ENCODE measurements at regions not wholly inside any gene's neighbourhood (a gene's known extent, or its start where the extent isn't known, plus 50 kb on each side); places are given as distances from the start of the nearest gene placed in this dataset.

- no peak for DNase-seq (ENCODE audit: low read depth in 2 of 2)
These were observed 339.5 kb upstream of the MKI67 start for GRCh38 chr10:128465697-128466096.

GRCh38 chr10:128466831-128467371 is 340.7 kb upstream of the MKI67 start:
- no peak for DNase-seq (ENCODE audit: low read depth in 2 of 2)

DNA sequence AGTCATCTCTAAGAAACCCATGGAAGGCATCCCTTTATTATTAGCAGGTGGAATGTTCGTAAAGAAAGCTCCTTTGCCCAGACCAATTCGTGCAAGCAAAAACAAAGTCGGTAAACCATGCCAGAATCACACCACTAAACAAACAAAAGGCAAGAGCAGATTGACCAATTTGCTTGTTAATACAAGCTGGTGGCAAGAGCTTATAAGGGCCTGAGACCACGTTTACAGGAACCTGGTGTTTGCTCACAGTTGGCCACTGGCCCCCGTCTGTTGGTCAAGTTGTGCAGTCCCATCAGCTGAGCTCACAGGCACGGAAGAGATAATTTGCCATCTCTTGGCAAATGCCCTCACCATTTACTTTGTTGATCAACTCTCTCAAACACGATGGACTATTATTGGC is 342.2 kb upstream of the MKI67 start:
- DNase-seq (ENCODE audit: low read depth in 2 of 2): no peak

DNA sequence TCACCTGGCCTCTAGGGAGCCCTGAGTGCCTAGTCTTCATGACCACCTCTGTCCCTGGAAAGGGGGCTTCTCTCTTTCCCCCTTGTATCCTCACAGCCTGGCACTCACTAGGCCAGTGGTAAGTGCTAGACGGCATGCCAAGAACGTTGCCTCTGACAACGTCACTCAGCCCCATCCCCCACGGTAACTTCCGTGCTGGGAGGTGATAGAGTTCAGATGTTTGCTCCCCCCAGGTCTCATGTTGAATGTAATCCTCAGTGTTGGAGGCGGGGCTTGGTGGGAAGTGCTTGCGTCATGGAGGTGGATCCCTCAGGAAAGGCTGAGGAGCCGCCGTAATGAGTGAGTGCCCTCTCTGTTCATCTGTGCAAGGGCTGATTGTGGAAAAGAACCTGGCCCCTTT is 343.3 kb upstream of the MKI67 start:
- no peak for DNase-seq (ENCODE audit: low read depth in 2 of 2)

DNA sequence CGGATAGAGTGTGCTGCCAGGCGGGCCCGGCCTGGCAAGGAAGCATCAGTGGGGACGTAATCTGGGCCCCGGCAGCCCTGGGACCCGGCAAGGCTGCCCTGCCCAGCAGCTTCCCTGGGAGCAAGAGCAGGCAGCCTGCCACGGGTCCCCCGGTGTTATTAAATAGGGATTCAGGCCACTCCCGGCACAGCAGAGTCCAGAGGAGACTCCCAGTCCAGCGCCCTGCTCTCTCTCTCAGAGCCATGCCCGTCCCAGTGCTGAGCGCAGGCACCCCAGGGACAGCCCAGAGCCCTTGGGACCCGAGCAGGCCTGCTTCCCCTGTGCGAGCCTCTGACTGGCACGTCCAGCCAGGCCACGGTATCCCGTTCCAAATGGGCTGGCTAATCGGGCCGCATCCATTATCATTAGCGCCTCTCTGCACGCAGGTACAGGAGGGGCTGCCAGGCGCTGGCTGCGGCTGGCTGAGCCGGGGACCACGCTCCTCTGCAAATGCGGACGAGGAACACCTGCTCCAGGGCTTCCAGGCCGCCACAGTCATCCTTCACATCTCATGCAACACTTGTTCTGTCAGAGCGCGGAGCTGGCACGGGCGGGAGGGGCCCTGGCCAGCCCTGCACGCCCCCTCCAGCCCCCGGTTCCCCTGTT is 344.2 kb upstream of the MKI67 start:
- DNase-seq (ENCODE audit: low read depth in 2 of 2): no peak

DNA sequence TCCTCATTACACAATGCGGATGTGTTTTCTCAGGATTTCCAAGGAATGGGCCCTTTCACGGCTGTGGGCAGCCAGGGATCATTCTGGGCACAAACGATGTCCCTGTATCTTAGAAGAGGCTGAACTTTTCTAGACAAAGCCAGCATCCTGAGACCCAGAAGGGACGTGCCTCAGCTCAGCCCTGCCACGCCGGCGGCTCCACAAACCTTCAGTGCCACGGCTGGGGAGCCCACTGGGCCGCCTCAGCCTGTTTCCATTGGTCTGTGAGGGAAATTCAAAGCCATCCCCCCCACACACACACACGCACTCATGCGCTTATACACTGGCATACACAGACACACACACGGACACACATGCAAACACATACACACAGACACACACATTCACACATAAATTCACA is 344.9 kb upstream of the MKI67 start:
- no peak for DNase-seq (ENCODE audit: low read depth in 2 of 2)

GRCh38 chr10:128472196-128472595 is 346.0 kb upstream of the MKI67 start:
- no peak for DNase-seq (ENCODE audit: low read depth in 2 of 2)

DNA sequence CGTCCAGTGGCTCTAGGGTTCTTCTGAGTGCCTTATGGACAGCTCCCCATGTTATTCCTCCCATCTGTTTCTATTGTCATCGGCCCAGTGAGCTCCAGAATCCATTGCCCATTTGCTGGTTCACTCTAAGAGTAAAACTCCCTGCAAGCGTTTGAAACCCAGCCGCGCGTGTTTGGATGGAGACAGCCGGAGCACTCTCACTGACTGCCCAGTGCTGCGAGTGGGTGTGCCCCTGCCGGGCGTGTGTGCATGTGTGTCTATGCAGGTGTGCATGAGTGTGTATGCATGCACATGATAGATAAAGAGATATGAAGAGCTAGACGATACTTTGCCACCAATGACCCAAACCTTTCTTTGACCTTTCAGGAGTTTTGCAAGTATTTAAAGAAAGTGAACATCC is 347.2 kb upstream of the MKI67 start:
- no peak for DNase-seq (ENCODE audit: low read depth in 2 of 2)

DNA sequence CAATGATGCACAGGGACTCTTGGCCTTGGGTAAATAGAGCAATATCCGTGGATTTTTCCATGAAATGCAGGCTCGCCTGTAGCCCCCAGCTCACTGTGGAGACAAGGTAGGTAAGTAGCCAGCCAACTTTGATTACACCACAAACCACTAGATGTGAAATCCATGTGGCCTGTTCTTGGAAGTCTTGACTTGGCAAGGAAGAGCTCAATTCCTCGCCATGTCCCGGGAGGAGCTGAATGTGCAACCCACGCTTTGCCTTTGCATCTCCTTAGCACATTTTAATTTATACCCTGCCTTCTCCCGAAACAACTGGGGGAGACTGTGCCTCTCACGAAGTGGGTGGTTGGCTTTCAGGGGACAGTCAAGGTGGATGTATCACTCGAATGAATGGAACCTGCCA is 347.7 kb upstream of the MKI67 start:
- no peak for DNase-seq (ENCODE audit: low read depth in 2 of 2)

- no peak for DNase-seq (ENCODE audit: low read depth in 2 of 2)
These were observed 348.3 kb upstream of the MKI67 start for GRCh38 chr10:128474571-128474970.

GRCh38 chr10:128475686-128476367 is 349.6 kb upstream of the MKI67 start:
- no peak for DNase-seq (ENCODE audit: low read depth in 2 of 2)

DNA sequence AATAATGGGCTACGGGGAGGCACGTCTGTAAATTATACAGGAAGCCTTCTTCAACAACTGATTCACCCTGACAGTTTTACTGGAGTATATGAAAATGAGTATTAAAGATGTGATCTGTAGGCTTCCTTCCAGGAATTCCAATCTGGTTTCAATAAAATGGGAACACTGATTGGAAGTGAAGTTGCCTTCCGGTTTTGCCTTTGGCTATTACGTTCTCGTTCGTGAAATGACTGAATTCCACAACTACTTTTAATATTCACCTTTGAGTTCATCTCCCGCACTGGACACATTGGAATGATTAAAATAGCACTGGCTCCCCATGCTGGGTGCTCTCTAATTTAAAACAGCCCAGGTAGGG is 350.1 kb upstream of the MKI67 start:
- no peak for DNase-seq (ENCODE audit: low read depth in 2 of 2)

DNA sequence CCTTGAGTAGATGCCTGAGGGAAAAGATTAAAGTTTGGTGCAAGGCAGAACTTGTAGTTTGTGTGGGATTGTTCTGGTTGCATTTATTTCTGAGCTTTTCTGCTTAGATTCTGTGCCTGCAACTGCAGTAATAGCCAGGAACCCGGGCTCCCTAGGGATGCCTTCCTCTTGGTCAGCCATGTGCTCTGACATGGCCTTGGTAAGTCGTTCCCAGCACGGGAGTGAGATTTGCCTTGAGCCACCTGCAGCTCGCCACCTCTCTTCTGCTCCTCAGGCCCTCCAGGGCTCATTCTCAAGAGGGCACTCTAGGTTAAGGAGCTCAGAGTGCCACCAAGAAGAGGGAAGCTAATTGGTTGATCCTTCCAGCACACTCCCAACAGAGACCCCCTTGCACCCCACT is 350.6 kb upstream of the MKI67 start:
- DNase-seq (ENCODE audit: low read depth in 2 of 2): no peak

GRCh38 chr10:128480601-128481000 is 354.4 kb upstream of the MKI67 start:
- DNase-seq (ENCODE audit: low read depth in 2 of 2): no peak

GRCh38 chr10:128481152-128481840 is 355.1 kb upstream of the MKI67 start:
- no peak for DNase-seq (ENCODE audit: low read depth in 2 of 2)

GRCh38 chr10:128482052-128482451 is 355.8 kb upstream of the MKI67 start:
- no peak for DNase-seq (ENCODE audit: low read depth in 2 of 2)

- no peak for DNase-seq (ENCODE audit: low read depth in 2 of 2)
These were observed 357.0 kb upstream of the MKI67 start for GRCh38 chr10:128483216-128483615.

DNA sequence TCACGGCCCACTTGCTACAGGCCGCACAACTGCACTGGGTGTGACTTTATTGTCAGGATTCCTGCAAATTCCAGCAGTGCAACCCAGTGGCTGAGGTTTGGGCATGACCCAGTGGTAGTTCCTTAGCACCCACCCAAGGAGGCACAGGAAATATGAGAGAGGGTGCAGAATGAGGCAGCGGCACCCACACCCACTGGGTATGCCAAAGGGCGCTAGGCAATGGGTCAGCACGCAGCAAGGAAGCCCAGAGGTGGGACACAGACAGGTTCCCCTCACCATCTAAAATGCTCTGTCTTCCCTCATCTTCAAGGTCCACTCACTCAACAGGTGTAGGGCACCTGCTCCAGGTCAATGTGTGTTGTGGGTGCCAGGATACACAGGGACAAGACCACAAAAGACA is 357.8 kb upstream of the MKI67 start:
- no peak for DNase-seq (ENCODE audit: low read depth in 2 of 2)

DNA sequence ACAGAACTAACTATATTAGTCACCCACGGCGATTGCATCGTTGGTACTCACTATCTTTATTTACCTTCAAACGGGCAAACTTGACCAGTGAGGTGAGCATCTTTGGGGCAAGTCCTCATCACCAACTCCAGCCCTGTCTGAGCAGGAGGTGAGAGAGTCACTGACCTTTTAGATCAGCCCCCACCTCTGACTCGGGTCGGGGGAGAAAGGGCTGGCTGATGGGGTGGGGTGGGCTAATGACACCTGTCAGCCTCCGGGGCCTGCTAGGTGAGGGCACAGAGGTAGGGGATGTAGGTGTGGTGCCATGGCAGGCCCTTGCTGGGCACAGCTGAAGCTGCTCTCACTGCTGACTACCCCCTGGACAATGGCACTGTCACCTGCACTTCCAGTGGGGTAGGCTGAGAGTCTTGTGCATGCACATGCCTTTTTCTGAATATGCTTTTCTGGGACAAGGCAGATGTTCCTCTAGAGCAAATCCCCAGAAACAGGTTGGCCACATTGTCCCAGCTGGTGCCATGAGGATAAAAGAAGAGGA is 359.5 kb upstream of the MKI67 start:
- no peak for DNase-seq (ENCODE audit: low read depth in 2 of 2)

- DNase-seq (ENCODE audit: low read depth in 2 of 2): no peak
These were observed 361.3 kb upstream of the MKI67 start for GRCh38 chr10:128487517-128487916.

DNA sequence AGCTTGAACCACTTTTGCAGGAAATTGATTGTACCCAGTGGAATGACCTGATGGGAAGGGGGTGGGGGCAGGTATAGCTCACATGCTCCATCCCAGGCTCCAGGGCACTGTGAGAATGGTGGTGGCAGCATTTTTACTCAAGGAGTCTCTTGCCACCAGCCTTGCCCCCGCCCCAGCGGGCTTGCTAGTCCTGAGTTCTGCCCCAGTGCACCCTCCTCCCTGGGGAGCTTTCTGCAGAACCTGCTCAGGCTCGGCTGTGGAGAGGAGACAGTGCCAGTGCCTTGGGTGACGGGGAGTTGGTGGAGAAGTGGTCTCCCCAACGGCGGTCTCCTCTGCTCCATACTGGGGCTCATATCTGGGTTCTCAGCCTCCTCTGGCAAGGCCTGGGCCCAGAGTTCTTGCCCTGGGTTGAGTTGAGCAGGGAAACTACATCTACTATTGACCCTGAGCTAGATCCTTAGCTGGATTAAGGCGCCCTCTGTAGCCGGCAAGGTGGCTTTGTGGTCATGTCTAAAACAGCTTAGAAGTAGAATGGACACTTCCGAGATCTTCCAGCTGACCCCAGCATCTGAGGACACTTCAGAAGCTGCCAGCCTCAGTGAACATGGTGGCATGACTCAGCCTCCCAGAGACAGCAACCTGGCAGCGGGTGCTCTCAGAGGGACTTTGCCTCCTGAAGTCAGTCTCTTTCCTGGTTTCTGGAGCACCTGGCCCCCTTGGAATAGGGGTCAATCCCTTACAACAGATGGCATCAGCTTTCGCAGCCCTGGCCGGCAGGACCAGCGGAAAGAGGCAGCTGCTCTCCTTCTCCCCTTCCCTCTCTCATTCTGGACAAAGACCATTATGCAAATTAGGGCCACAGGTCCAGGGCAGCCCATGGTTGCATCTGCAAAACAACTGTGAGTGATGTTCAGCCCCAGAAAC is 363.4 kb upstream of the MKI67 start:
- no peak for DNase-seq (ENCODE audit: low read depth in 2 of 2)

GRCh38 chr10:128491686-128492085 is 365.5 kb upstream of the MKI67 start:
- DNase-seq (ENCODE audit: low read depth in 2 of 2): no peak
